Activated CD4-positive, alpha-beta T cell treated with anti-CD3 and anti-CD28 coated beads, Interleukin-2, Interleukin-4, amounts not matched to agents 100 ng/mL and 50 ng/mL, durations not matched to agents 16 hours and 8 hours (primary cell): ENCODE measurements at regions not wholly inside any gene's neighbourhood (a gene's known extent, or its start where the extent isn't known, plus 50 kb on each side); places are given as distances from the start of the nearest gene placed in this dataset.

Experiments used
- DNase-seq: peaks from one replicate; pipeline ENCODE4 v3.0.0-alpha.2; 2020; ENCODE audit warnings: low spot score

- DNase-seq = no peak
These were observed 511.8 kb downstream of the ELAVL2 start for GRCh38 chr9:23314247-23314646.

- no peak for DNase-seq
These were observed 506.9 kb downstream of the ELAVL2 start for GRCh38 chr9:23319092-23319491.

GRCh38 chr9:23321049-23321448 is 505.0 kb downstream of the ELAVL2 start:
- no peak for DNase-seq

- DNase-seq = no peak
These were observed 503.6 kb downstream of the ELAVL2 start for GRCh38 chr9:23322392-23322791.

GRCh38 chr9:23324511-23324910 is 501.5 kb downstream of the ELAVL2 start:
- no peak for DNase-seq

GRCh38 chr9:23326597-23326996 is 499.4 kb downstream of the ELAVL2 start:
- no peak for DNase-seq

- DNase-seq = no peak
These were observed 484.7 kb downstream of the ELAVL2 start for GRCh38 chr9:23341346-23341745.

- no peak for DNase-seq
These were observed 483.7 kb downstream of the ELAVL2 start for GRCh38 chr9:23342291-23342690.

GRCh38 chr9:23343226-23343625 is 482.8 kb downstream of the ELAVL2 start:
- no peak for DNase-seq

- no peak for DNase-seq
These were observed 464.9 kb downstream of the ELAVL2 start for GRCh38 chr9:23361096-23361495.

- no peak for DNase-seq
These were observed 453.3 kb downstream of the ELAVL2 start for GRCh38 chr9:23372703-23373102.

- DNase-seq = no peak
These were observed 450.5 kb downstream of the ELAVL2 start for GRCh38 chr9:23375511-23375910.

GRCh38 chr9:23379842-23380241 is 446.2 kb downstream of the ELAVL2 start:
- no peak for DNase-seq

- DNase-seq = no peak
These were observed 445.2 kb downstream of the ELAVL2 start for GRCh38 chr9:23380821-23381220.

GRCh38 chr9:23382418-23382817 is 443.6 kb downstream of the ELAVL2 start:
- DNase-seq = no peak

GRCh38 chr9:23394189-23394588 is 431.9 kb downstream of the ELAVL2 start:
- DNase-seq = no peak

- DNase-seq = no peak
These were observed 417.2 kb downstream of the ELAVL2 start for GRCh38 chr9:23408874-23409273.

GRCh38 chr9:23412046-23412445 is 414.0 kb downstream of the ELAVL2 start:
- DNase-seq = no peak

GRCh38 chr9:23412458-23412857 is 413.6 kb downstream of the ELAVL2 start:
- no peak for DNase-seq

GRCh38 chr9:23413541-23413940 is 412.5 kb downstream of the ELAVL2 start:
- no peak for DNase-seq

- no peak for DNase-seq
These were observed 402.0 kb downstream of the ELAVL2 start for GRCh38 chr9:23423999-23424398.

GRCh38 chr9:23426144-23426543 is 399.9 kb downstream of the ELAVL2 start:
- no peak for DNase-seq

- no peak for DNase-seq
These were observed 394.6 kb downstream of the ELAVL2 start for GRCh38 chr9:23431459-23431858.

- no peak for DNase-seq
These were observed 391.4 kb downstream of the ELAVL2 start for GRCh38 chr9:23434654-23435053.

- DNase-seq = no peak
These were observed 387.6 kb downstream of the ELAVL2 start for GRCh38 chr9:23438299-23438907.
